ENCODE measurements at regions not wholly inside any gene's neighbourhood (a gene's known extent, or its start where the extent isn't known, plus 50 kb on each side); places are given as distances from the start of the nearest gene placed in this dataset.

GRCh38 chr2:104371087-104371781, 482.7 kb upstream of the POU3F3 start:
- intact Hi-C loops (cut with DNase I) = no loop called here
- DNase-seq = no peak

GRCh38 chr2:104375206-104375605, 478.7 kb upstream of the POU3F3 start:
- intact Hi-C loops (cut with DNase I) = no loop called here
- no peak for DNase-seq

DNA sequence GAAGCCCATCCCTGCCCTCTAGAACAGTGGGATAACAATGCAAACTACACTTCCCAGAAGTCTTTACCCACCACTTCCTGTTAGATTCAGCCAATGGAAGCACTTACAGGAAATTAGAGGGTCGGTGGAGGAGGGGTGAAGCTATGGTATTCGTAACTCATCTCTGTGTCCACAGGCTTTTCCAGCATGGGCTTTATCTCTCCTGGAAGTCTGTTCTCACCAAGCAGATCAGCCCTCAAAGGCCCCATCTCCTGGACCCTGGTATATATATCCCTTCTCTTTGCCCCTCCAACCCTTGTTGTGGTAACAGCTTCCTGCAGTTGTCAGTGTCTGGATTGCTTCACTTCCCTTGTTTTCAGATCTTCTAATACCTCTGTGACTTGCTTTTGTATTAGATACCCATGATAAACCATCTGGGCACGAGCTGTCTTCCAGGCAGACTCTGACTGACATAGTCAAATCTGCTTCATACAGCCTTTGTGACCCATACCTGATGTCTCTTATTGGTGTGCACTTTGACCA, 475.0 kb upstream of the POU3F3 start:
- intact Hi-C loops (cut with DNase I) = no loop called here
- DNase-seq = peak in 7 of 10 donors; percentile 17 to 71 (median 49)

- intact Hi-C loops (cut with DNase I) = no loop called here
- no peak for DNase-seq
Observed at GRCh38 chr2:104384961-104385360, 469.0 kb upstream of the POU3F3 start.

DNA sequence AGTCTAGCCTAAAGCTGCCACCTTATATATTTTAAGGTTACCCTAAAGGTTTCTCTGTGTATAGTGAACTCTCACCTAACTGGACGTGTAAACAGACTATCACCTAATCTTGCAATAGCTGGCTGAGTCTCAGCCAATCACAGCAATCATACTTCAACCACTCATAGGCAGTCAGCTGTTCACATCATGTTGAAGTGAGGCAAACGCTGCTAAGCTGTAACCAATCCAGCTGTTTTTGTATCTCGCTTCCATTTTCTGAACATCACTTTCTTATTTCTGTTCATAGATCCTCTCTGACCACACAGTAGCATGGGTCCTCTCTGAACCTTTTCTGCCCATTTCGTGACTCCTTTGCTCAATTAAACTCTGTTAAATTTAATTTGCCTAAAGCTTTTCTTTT, 468.2 kb upstream of the POU3F3 start:
- DNase-seq = no peak
- intact Hi-C loops (cut with DNase I) = no loop called here

GRCh38 chr2:104388296-104388695, 465.6 kb upstream of the POU3F3 start:
- intact Hi-C loops (cut with DNase I) = no loop called here
- no peak for DNase-seq

- intact Hi-C loops (cut with DNase I) = no loop called here
- no peak for DNase-seq
Observed at GRCh38 chr2:104402825-104403224, 451.1 kb upstream of the POU3F3 start.

DNA sequence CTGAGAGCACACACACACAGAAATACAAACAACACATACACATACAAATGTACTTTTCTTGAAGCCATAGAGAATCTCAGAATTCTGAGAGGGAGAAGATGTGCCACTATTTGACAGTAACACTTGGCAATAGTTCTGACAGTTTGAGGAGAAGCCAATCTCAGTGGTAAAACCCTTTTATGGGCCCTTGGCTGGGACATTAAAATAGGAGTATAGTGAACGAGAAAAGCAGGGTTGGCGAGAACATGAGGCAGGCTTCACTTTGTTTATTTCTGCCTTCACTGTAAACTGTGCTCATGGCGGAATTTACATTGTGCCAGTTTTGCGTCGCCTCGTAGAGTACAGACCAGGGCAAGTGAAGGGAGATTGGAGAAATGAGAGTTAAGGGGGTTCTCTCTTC, 449.4 kb upstream of the POU3F3 start:
- intact Hi-C loops (cut with DNase I) = no loop called here
- no peak for DNase-seq

GRCh38 chr2:104405623-104406022, 448.3 kb upstream of the POU3F3 start:
- DNase-seq = peak in 3 of 10 donors; percentile 9 to 82 (median 17)
- intact Hi-C loops (cut with DNase I) = no loop called here

DNA sequence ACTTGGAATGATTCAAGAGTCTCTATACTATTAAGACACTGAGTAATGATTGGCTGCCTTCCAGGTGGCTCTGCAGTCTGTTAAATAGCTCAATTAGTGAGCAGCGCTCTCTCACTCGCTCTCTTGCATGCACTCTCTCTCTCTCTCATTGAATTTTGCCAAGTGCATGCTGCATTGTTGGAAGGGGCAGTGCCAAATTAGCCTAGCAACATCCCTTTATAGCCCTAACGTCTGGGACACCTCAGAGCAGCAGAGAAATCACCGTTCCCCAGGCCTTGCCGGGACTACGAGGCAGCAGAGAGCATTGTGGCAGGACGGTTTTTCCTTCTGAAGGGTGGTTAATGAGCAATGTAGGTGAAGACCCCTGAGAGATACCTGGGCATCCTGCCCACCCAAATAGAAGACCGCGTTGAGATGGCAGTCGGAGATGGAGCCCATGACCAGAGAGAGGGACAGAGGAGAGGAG, 447.6 kb upstream of the POU3F3 start:
- intact Hi-C loops (cut with DNase I) = no loop called here

DNA sequence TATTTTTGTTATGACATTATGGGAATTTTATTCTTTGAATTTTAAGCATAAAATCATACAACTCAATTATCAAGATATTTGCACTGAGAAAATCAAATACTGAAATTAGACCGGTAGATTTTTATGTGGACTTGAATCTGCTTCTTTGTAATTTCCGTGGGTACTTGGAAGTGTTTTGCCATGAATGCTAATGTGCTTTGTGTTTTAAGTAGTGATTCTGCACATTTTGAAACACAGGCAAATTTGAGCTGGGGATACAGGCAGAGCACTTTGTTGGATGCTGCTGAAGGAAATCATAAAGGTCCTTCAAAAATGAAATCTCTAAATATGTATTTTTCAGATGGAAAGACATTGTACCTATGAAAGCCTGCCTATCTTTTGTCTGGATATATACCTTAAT, 446.3 kb upstream of the POU3F3 start:
- no peak for DNase-seq
- intact Hi-C loops (cut with DNase I) = no loop called here

More for the DNA sequence above, 447.6 kb upstream of the POU3F3 start:
- peak in 8 of 10 donors; percentile 9 to 73 (median 24) for DNase-seq

GRCh38 chr2:104408266-104408665, 445.6 kb upstream of the POU3F3 start:
- intact Hi-C loops (cut with DNase I) = no loop called here
- DNase-seq = no peak

- intact Hi-C loops (cut with DNase I) = loop anchor here (10.0 kb wide), 1 partner anchor 375 kb away; no protein-coding TSS in a partner anchor
Observed at GRCh38 chr2:104410136-104410535, 443.8 kb upstream of the POU3F3 start.

DNA sequence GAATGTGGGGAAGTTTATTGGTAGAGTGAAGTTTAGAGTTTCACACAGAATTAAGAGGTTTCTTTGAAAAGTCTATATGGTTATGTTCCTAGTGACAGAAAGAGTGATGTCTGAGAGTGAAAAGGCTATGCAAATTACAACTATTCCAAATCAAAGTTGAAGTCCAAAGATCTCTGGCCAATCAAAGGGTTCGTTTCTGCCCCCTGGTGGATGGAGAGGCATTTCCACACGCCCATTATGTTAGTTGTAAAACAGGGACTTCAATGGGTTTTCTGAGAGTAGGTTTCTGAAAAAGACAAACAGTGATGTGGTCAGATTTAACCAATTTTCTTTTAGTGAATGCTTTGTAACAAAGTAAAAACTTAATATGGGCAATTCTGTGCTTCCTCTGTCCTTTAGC, 441.5 kb upstream of the POU3F3 start:
- intact Hi-C loops (cut with DNase I) = loop anchor here (10.0 kb wide), 1 partner anchor 378 kb away; no protein-coding TSS in a partner anchor
- peak in 7 of 10 donors; percentile 32 to 91 (median 67) for DNase-seq

More at GRCh38 chr2:104410136-104410535, 443.8 kb upstream of the POU3F3 start:
- no peak for DNase-seq

DNA sequence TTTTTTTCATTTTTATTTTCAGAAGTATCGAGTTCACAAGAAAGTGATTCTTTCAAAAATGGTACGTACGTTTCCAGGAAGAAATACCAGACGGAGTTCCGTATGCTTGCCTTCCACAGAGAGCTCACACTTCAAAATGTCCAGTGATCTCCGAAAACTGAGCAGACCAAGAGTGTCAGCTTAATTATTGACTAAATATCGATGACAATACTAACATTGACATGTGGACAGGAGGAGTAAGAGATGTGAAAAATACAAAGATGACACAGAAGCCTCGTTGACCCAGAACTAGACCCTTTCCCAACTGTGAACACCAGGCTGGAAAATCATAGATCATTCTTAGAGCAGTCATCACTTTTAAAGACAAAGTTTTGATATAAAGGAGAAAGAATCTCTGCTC, 440.0 kb upstream of the POU3F3 start:
- intact Hi-C loops (cut with DNase I) = loop anchor here (10.0 kb wide), 1 partner anchor 379 kb away; no protein-coding TSS in a partner anchor
- DNase-seq = no peak

- intact Hi-C loops (cut with DNase I) = loop anchor here (10.0 kb wide), 1 partner anchor 380 kb away; no protein-coding TSS in a partner anchor
- DNase-seq = no peak
Observed at GRCh38 chr2:104415284-104415683, 438.6 kb upstream of the POU3F3 start.

- no peak for DNase-seq
- intact Hi-C loops (cut with DNase I) = loop anchor here (10.0 kb wide), 1 partner anchor 382 kb away; no protein-coding TSS in a partner anchor
Observed at GRCh38 chr2:104416339-104417000, 437.4 kb upstream of the POU3F3 start.

GRCh38 chr2:104420420-104420819, 433.5 kb upstream of the POU3F3 start:
- intact Hi-C loops (cut with DNase I) = loop anchor here (10.0 kb wide), 1 partner anchor 454 kb away; no protein-coding TSS in a partner anchor
- DNase-seq = no peak

- intact Hi-C loops (cut with DNase I) = loop anchor here (10.0 kb wide), 1 partner anchor 454 kb away; no protein-coding TSS in a partner anchor
Observed at GRCh38 chr2:104420953-104421352, 433.0 kb upstream of the POU3F3 start.

GRCh38 chr2:104425850-104426595, 427.9 kb upstream of the POU3F3 start:
- intact Hi-C loops (cut with DNase I) = loop anchor here (10.0 kb wide), 1 partner anchor 449 kb away; no protein-coding TSS in a partner anchor
- DNase-seq = no peak

More at GRCh38 chr2:104420953-104421352, 433.0 kb upstream of the POU3F3 start:
- no peak for DNase-seq
